Ascending aorta (tissue), 2 donors: ENCODE measurements at regions not wholly inside any gene's neighbourhood (a gene's known extent, or its start where the extent isn't known, plus 50 kb on each side); places are given as distances from the start of the nearest gene placed in this dataset.

Source experiments
- DNase-seq, 2 donors: peaks; one replicate each; pipeline ENCODE4 v3.0.0-alpha.2; 2019; ENCODE audit warnings: low spot score in 2 of 2
- H3K27ac ChIP-seq, 2 donors: fragments of 200-600 bp; sonication (generic); one replicate each; pipeline ENCODE4 v1.5.1; 2016 to 2017; ENCODE audit warnings: mild to moderate bottlenecking in 1 of 2
- H3K27me3 ChIP-seq: fragments of 200-600 bp; sonication (generic); one replicate; pipeline ENCODE4 v1.5.1; 2017
- H3K36me3 ChIP-seq, 2 donors: fragments of 200-600 bp; sonication (generic); one replicate each; pipeline ENCODE4 v1.5.1; 2016
- H3K4me1 ChIP-seq, 2 donors: fragments of 200-600 bp; sonication (generic); one replicate each; pipeline ENCODE4 v1.5.1; 2016 to 2017; ENCODE audit warnings: mild to moderate bottlenecking in 1 of 2
- H3K4me3 ChIP-seq, 2 donors: fragments of 200-600 bp; sonication (generic); one replicate each; pipeline ENCODE4 v1.5.1; 2016 to 2017; ENCODE audit warnings: mild to moderate bottlenecking in 1 of 2
- H3K9me3 ChIP-seq, 2 donors: fragments of 200-600 bp; sonication (generic); one replicate each; pipeline ENCODE4 v1.5.1; 2016
- CTCF ChIP-seq, 3 experiments: fragments of 200-600 bp in 2 of 3; fragments of 450-650 bp in 1 of 3; sonication (generic) in 2 of 3; IDR thresholded peaks; one replicate each; pipeline ENCODE4 v1.5.1; 2016 to 2019; ENCODE audit warnings: antibody characterized with exemption in 3 of 3, mild to moderate bottlenecking in 1 of 3, moderate library complexity in 1 of 3
- intact Hi-C: fragments of 100-400 bp; cut with DNase I; formaldehyde crosslinking; loops from one replicate; pipeline ENCODE4 v1.15.1; 2023

- no peak overlapping the region for H3K27ac ChIP-seq
- H3K27me3 ChIP-seq, result no peaks in the 10 kb centered on the region
- intact Hi-C loops, result no loop called here
- no peak for DNase-seq
- no peaks in the 10 kb centered on the region for H3K36me3 ChIP-seq
- H3K4me1 ChIP-seq, result no peaks in the 10 kb centered on the region
- TF ChIP-seq CTCF (IDR thresholded peaks at IDR 0.05), result no peak
- peaks cover 0 to 4% of the 10 kb centered on the region in 2 donors for H3K9me3 ChIP-seq
- H3K4me3 ChIP-seq, result no peak overlapping the region
These were observed 164.3 kb upstream of the OGFRL1 start for GRCh38 chr6:71124340-71124739.

GRCh38 chr6:71125216-71125615 lies 163.4 kb upstream of the OGFRL1 start:
- no peak for TF ChIP-seq CTCF (IDR thresholded peaks at IDR 0.05)
- no peaks in the 10 kb centered on the region for H3K36me3 ChIP-seq
- H3K27me3 ChIP-seq, result no peaks in the 10 kb centered on the region
- no peak for DNase-seq
- H3K4me1 ChIP-seq, result no peaks in the 10 kb centered on the region
- H3K9me3 ChIP-seq, result no peaks in the 10 kb centered on the region
- H3K27ac ChIP-seq, result no peak overlapping the region
- H3K4me3 ChIP-seq, result no peak overlapping the region
- intact Hi-C loops, result no loop called here

- intact Hi-C loops, result no loop called here
- H3K27me3 ChIP-seq, result no peaks in the 10 kb centered on the region
- no peak overlapping the region for H3K4me3 ChIP-seq
- H3K9me3 ChIP-seq, result no peaks in the 10 kb centered on the region
- TF ChIP-seq CTCF (IDR thresholded peaks at IDR 0.05), result no peak
- no peaks in the 10 kb centered on the region for H3K36me3 ChIP-seq
- no peak overlapping the region for H3K27ac ChIP-seq
- H3K4me1 ChIP-seq, result no peaks in the 10 kb centered on the region
- DNase-seq, result no peak
These were observed 162.1 kb upstream of the OGFRL1 start for GRCh38 chr6:71126506-71126905.

- intact Hi-C loops, result no loop called here
- H3K4me3 ChIP-seq, result no peak overlapping the region
- TF ChIP-seq CTCF (IDR thresholded peaks at IDR 0.05), result no peak
These were observed 161.2 kb upstream of the OGFRL1 start for GRCh38 chr6:71127374-71127773.

GRCh38 chr6:71130277-71130676 lies 158.3 kb upstream of the OGFRL1 start:
- no peaks in the 10 kb centered on the region for H3K9me3 ChIP-seq
- H3K27ac ChIP-seq, result no peak overlapping the region
- H3K27me3 ChIP-seq, result no peaks in the 10 kb centered on the region
- no peaks in the 10 kb centered on the region for H3K36me3 ChIP-seq
- no peak for TF ChIP-seq CTCF (IDR thresholded peaks at IDR 0.05)
- DNase-seq, result no peak
- no peak overlapping the region for H3K4me3 ChIP-seq
- no peaks in the 10 kb centered on the region for H3K4me1 ChIP-seq
- intact Hi-C loops, result no loop called here

More at GRCh38 chr6:71127374-71127773, 161.2 kb upstream of the OGFRL1 start:
- no peaks in the 10 kb centered on the region for H3K4me1 ChIP-seq
- H3K9me3 ChIP-seq, result no peaks in the 10 kb centered on the region
- H3K27ac ChIP-seq, result no peak overlapping the region
- no peak for DNase-seq
- no peaks in the 10 kb centered on the region for H3K36me3 ChIP-seq
- no peaks in the 10 kb centered on the region for H3K27me3 ChIP-seq
